DMS114 treated with DMSO at 0.1 percent for 48 hours (cell line): ENCODE measurements at regions not wholly inside any gene's neighbourhood (a gene's known extent, or its start where the extent isn't known, plus 50 kb on each side); places are given as distances from the start of the nearest gene placed in this dataset.
"Not testable (repeated sequence)": the region's sequence is repeated elsewhere in the genome, so short reads cannot be mapped to it uniquely, and the experiment has no call there.

Experiments
- DNase-seq: peaks from one replicate; lab custom pipeline; 2025; ENCODE audit not compliant: unreplicated experiment; lab: John Stamatoyannopoulos, UW

DNA sequence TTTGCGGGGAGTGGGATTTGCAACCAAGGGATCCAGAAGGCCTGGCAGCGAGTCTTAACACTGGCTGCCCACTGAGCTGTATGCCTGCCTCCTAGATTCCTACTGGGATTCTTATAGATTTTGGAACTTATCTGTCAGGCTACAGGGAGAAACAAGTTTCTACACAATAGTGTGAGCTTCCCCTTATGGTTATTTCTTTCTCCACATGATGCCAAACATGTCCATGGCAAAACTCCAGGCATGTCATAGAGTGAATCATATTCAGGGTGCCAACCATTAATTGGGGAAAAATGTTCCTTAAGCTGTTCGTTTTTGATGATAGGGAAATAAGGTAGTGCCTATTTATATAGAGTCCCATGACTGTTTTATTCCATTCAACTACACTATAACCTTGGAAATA, 1185.2 kb upstream of the CELF4 start:
- no peak for DNase-seq

GRCh38 chr18:38747153-38747552, 1181.6 kb upstream of the CELF4 start:
- no peak for DNase-seq

DNA sequence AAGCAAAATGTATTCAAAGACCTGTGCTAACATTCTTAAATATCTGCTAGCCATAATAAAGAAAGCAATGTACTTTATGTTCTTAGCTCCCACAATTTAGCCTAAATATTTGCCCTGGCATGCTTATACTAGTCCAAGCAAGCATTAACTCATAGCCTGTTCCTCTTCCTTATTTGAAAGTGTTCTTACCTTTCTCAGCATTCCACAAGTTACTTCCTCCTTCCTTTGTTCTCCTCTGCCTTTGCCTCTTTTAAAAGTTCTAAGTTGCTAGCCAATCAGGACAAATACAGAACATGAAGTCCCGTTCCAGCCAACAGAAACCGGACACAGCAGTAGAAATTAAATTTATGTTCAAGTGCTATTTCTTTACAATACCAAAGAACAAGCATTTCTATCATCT, 1154.6 kb upstream of the CELF4 start:
- DNase-seq, result not testable (repeated sequence)

- no peak for DNase-seq
These were observed 1152.8 kb upstream of the CELF4 start for GRCh38 chr18:38718365-38718901.

- DNase-seq, result no peak
These were observed 1143.5 kb upstream of the CELF4 start for GRCh38 chr18:38709122-38709521.

DNA sequence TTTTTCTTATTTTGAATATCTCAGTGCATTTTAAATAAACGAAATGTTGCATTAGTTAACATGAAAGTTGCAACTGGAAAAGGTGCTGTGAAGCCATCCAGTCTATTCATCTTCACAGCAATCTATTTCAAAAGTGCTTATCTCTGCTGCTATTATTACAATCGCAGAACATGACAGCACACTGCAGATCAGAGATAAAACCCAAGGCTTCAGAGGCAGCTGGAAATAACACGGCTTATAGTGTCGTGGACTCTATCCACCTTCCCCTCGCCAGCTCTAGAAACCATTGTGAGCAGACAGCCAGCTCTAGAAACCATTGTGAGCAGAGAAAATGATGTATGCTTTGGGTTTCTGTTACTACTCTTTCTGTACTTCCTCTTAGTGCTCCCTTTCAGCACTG, 1140.8 kb upstream of the CELF4 start:
- no peak for DNase-seq

DNA sequence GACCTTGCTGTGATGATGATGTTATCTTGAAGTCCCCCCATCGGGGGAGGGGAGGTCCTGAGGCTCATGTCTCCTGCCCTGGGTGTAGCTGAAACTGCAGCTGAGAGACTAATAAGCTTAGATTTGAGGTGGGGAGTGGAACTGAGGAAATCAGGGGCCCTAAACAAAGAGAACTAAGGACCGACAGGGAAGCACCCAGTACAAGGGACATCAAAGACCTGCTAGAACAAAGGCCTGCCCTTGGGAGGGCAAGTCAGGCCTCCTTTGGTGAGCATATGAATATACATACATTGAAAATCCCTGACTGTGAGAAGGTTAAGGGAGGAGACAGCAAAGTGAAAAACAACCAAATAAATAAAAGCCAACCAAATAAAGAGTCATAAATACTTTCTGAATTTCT, 1132.5 kb upstream of the CELF4 start:
- no peak for DNase-seq

DNA sequence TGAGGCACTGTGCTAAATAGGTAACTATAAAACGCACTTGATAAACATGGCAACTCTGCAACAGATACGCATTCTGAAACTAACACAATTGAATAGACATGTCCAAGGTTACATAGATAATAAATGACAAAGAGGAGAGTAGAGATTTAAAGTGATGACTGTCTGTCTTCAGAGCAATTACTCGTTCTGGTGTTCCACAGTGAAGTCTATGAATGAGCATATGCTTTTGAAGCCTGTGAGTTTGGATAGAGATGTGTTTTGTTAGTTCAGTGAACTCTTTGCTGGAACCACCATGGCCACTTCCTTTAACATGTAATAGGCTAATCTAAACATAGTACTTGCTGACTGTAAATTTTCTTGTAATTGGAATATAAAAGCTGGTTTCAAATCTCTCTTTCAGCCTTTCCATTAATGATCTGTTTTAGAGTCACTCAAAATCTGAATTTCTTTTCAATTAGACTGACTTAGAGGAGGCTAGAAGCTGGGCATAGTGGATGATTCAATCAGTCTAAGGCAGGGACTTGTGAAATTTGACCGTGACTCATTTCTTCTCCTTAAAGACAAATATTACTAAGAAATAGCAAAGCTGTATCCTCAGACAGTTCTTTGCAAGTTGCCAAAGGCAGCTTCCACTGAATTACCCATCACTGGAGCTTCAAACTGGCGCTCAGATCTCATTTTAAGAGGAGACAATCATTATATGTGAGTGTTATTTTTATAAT, 1130.1 kb upstream of the CELF4 start:
- no peak for DNase-seq

DNA sequence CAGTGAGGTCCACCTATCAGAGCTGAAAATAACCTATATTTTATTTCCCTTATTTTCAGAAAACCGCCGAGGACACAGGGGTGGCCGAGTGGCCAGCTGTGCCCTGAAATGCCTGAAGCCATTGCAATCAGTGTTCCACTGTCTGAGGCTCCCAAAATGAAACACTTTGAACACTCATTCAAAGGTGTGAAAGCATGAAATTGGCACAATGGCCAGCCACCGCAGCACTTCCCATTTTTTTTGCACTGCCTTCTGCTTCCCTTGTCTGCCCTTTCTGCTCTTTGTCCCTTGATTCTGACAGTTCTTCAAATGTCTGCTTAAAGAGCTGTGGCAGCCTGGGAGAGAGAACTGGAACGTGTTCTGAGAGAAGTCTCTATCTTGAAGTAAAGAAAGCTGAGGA, 1127.5 kb upstream of the CELF4 start:
- DNase-seq, result no peak

DNA sequence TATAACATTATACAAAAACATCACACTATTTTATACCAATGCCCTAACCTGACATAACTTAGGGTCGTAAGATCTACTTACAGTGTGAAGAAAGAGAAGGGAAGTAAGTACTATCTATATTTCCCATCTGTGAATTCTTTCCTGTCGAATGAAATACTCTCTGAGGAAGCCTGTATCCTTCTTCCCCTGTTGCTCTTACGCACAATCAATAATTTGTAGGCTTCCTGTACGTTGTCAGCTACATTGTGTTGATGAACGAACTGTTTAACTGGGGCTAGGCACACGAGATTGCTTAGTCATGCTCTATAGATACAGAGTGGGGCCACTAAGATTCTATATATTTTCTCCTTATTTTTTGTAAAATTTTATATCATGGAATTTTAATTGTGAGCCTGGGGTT, 1125.0 kb upstream of the CELF4 start:
- no peak for DNase-seq

DNA sequence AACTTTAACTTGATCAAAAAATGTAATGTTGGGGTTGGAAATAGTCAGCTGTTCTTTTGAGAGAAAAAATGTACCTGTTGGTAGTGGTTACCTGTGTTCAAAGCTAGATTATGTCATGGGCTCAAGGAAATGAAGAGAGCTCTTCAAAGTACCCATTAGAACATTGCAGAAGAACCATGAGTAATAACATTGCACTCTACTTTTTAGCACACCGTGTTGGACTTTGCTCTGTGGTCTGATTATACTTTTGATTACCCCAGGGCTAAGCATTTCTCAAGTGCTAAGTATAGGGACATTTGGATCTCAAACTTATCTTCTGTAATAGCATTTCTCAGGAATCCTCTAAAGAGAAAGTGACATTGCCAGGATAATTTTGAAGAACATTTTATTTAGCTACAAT, 1122.8 kb upstream of the CELF4 start:
- DNase-seq, result no peak

DNA sequence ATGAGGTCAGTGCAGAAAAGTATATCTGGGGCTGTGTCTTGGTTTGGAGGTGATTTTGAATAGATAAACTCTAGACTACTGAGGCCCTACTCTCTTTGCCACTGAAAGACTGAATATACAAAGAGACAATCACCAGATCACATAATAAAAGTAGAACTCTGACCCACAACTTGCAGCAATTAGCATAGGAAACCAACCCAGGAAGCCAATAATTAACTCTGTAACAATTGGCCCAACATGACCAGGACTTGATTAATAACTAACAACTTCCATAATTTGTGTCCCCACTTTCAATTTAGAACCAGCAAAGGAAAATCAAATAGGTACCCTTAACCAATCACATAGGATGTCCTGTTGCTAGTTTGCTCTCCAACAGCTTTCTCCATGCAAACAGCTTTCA, 1104.9 kb upstream of the CELF4 start:
- no peak for DNase-seq

GRCh38 chr18:38664929-38665328, 1099.3 kb upstream of the CELF4 start:
- no peak for DNase-seq

GRCh38 chr18:38663682-38664081, 1098.1 kb upstream of the CELF4 start:
- DNase-seq, result no peak

GRCh38 chr18:38663270-38663669, 1097.7 kb upstream of the CELF4 start:
- DNase-seq, result no peak

- no peak for DNase-seq
These were observed 1089.3 kb upstream of the CELF4 start for GRCh38 chr18:38654946-38655345.

DNA sequence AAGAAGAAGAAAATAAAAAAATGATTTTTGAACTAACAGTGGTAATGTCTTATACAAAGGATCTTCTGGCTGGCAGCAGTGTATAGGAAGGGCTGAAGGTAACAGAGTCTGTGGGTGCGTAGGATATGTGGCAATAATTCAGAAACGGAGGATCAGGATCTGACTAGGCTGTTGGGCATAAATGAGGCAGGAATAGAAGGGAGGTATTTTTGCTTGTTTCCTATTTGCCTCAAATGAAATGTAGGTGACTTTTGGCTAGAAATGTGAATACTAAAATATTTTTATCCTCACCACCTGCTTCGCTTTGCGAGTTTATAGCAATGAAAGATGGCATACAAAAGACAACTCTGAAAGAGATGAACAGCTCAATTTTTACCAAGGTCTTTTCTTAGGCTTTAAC, 1086.1 kb upstream of the CELF4 start:
- no peak for DNase-seq

GRCh38 chr18:38648179-38648578, 1082.6 kb upstream of the CELF4 start:
- DNase-seq, result no peak

GRCh38 chr18:38646296-38646695, 1080.7 kb upstream of the CELF4 start:
- DNase-seq, result no peak

DNA sequence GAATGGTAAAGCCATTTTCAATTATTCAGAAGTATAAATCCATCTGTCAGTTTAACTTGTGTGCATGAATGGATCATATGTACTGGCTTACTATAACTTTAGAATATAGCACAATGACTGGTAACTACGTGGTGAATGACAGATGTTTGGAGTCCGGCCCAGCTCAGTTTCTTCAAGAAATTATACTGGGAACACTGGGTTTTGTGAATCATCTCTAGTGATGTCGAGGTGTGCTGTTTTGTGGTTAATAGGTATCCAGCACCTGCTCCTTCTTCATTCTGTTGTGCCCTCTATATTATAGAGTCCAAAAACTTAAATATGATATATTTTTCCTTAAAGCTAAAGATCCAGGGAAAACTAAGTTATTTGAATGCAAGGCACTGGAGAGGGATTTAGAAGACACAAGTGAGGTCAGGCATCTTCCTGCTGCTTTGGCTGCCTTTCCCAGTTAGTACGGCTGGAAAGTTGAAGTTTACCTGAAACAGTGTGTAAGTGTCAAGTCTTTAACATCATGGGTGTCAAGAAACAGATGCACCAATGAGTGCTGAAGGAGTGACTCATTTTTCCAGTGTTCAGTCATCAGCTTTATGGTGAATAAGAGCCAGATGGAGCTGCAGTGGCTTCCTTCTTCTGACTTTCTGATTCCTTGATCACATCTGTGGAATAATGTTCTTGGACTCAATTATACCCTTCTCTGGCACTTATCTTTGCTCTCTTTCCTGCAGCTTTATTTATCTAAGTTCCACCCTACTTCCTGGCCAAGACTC, 1079.5 kb upstream of the CELF4 start:
- no peak for DNase-seq

DNA sequence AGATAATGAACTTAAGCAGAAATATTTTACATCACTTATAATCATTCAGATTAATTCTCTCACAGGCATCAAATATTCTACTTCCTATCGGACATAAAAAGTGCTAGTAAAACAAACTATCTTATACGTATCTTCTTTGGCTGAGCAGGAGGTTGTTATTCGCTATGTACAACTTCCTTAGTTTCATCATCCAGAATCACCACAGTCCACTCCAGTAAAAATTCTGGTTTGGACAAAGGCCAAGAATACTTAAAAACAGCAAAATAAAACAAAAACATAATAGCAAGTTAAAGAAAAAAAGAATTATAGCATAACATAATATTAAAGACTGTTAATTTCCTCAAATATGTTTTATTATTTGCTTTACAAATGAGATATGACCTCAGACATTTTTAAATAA, 1077.1 kb upstream of the CELF4 start:
- no peak for DNase-seq

DNA sequence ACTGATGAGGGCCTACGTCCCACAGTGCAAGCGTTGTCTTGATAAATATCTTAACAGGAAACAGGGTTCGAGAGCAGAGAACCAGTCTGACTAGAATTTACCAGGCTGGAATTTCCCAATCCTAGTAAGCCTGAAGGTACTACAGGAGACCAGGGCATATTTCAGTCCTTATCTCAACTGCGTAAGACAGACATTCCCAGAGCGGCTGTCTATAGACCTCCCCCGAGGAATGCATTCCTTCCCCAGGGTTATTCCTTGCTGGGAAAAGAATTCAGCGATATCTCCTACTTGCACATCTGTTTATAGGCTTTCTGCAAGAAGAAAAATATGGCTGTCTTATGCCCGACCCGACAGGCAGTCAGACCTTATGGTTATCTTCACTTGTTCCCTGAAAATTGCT, 1074.1 kb upstream of the CELF4 start:
- DNase-seq, result not testable (repeated sequence)
